GM12878 (cell line): ENCODE measurements at regions not wholly inside any gene's neighbourhood (a gene's known extent, or its start where the extent isn't known, plus 50 kb on each side); places are given as distances from the start of the nearest gene placed in this dataset.

Experiments
- ATAC-seq: fragments of 200-7000 bp; cut with Tn5 transposase; 3 replicates; pipeline ENCODE4 v1.9.1; 2020; ENCODE audit warnings: mild to moderate bottlenecking, moderate library complexity
- BruUV-seq: library from RNA; stranded (reverse); fragments of 400-500 nt; replicated peaks from 2 replicates; lab custom pipeline; 2021; lab: Mats Ljungman, UMichigan
- CTCF ChIA-PET: fragments of 300-600 bp; sonication (Branson Sonifier 250); formaldehyde crosslinking; extraction: SDS; loops from one replicate; lab custom pipeline; 2021; ENCODE audit warnings: inconsistent platforms; lab: Yijun Ruan, JAX
- POLR2A ChIA-PET: fragments of 350-600 bp; formaldehyde crosslinking; extraction: SDS; loops from one replicate; lab custom pipeline; 2021; ENCODE audit warnings: inconsistent platforms; lab: Charles Lee
- RAD21 ChIA-PET: fragments of 300-600 bp; sonication (Branson Sonifier 250); formaldehyde crosslinking; loops from one replicate; lab custom pipeline; 2023; ENCODE audit warnings: antibody characterized with exemption; ENCODE audit not compliant: unreplicated experiment; lab: Charles Lee
- SMC1A ChIA-PET: fragments of 300-600 bp; sonication (Branson Sonifier 250); formaldehyde crosslinking; loops from one replicate; lab custom pipeline; 2023; ENCODE audit not compliant: unreplicated experiment, uncharacterized antibody; lab: Charles Lee
- DNase-seq: peaks from one replicate; pipeline ENCODE4 v3.0.0-alpha.2; 2011; ENCODE audit warnings: low read depth, low spot score
- FAIRE-seq: peaks from 3 replicates; lab custom pipeline; 2011; peaks lifted over from hg19 to GRCh38; lab: Jason Lieb, UNC
- H2AFZ ChIP-seq: 2 replicates; pipeline ENCODE4 v1.6.0; 2011; ENCODE audit warnings: low read depth, low read length, control low read depth; ENCODE audit not compliant: control insufficient read depth
- H3K27ac ChIP-seq: 2 replicates; pipeline ENCODE4 v1.5.1; 2011; ENCODE audit warnings: control low read depth; ENCODE audit not compliant: control insufficient read depth, insufficient read depth
- H3K27me3 ChIP-seq, 2 experiments: replicated peaks in 1 of 2; 2 replicates each; pipeline versions ENCODE4 v1.6.0 to v1.6.1; 2011; ENCODE audit warnings: low read length in 1 of 2; ENCODE audit not compliant: control insufficient read depth in 2 of 2, insufficient read depth in 2 of 2
- H3K36me3 ChIP-seq, 2 experiments: 2 replicates each; pipeline ENCODE4 v1.5.1; 2011; ENCODE audit warnings: low read length in 1 of 2; ENCODE audit not compliant: control insufficient read depth in 2 of 2, insufficient read depth in 2 of 2
- H3K4me1 ChIP-seq: 2 replicates; pipeline ENCODE4 v1.6.1; 2011; ENCODE audit warnings: mild to moderate bottlenecking, low read length, moderate library complexity, mixed read lengths; ENCODE audit not compliant: control insufficient read depth, insufficient read depth
- H3K4me2 ChIP-seq: 2 replicates; pipeline ENCODE4 v1.6.0; 2011; ENCODE audit warnings: control low read depth; ENCODE audit not compliant: control insufficient read depth, insufficient read depth
- H3K4me3 ChIP-seq: fragments of 200-600 bp; sonication (generic); 2 replicates; pipeline ENCODE4 v1.5.1; 2016
- H3K79me2 ChIP-seq: 2 replicates; pipeline ENCODE4 v1.6.0; 2011; ENCODE audit warnings: low read length; ENCODE audit not compliant: control insufficient read depth, insufficient read depth
- H3K9ac ChIP-seq: 2 replicates; pipeline ENCODE4 v1.8.0; 2011; ENCODE audit warnings: low read length, control low read depth, mixed read lengths; ENCODE audit not compliant: control insufficient read depth, insufficient read depth
- H3K9me3 ChIP-seq: replicated peaks from 3 replicates; pipeline ENCODE4 v1.5.1; 2011; ENCODE audit warnings: mild to moderate bottlenecking, low read length; ENCODE audit not compliant: control insufficient read depth, insufficient read depth
- H4K20me1 ChIP-seq: 2 replicates; pipeline ENCODE4 v1.6.0; 2011; ENCODE audit not compliant: control insufficient read depth, insufficient read depth
- CBX5 ChIP-seq: sonication (generic); IDR thresholded peaks from 2 replicates; pipeline ENCODE4 v1.6.1; 2016; ENCODE audit warnings: low read depth, moderate library complexity, mild to moderate bottlenecking, inconsistent platforms
- E2F8 ChIP-seq: fragments of 450-650 bp; IDR thresholded peaks from 2 replicates; pipeline ENCODE4 v1.6.1; 2018; ENCODE audit warnings: mild to moderate bottlenecking, low read depth, moderate library complexity; ENCODE audit not compliant: partially characterized antibody
- HDAC6 ChIP-seq: fragments of 200-600 bp; sonication (generic); IDR thresholded peaks from one replicate; pipeline ENCODE4 v1.8.0; 2017; ENCODE audit warnings: antibody characterized with exemption; ENCODE audit not compliant: unreplicated experiment
- KDM1A ChIP-seq: fragments of 200-600 bp; sonication (generic); IDR thresholded peaks from 2 replicates; pipeline ENCODE4 v1.6.1; 2016; ENCODE audit warnings: borderline replicate concordance
- KLF5 ChIP-seq: fragments of 450-650 bp; IDR thresholded peaks from 2 replicates; pipeline ENCODE4 v1.6.1; 2014; ENCODE audit warnings: mild to moderate bottlenecking; ENCODE audit not compliant: partially characterized antibody
- LARP7 ChIP-seq: fragments of 450-650 bp; IDR thresholded peaks from 2 replicates; pipeline ENCODE4 v1.6.1; 2017; ENCODE audit warnings: mild to moderate bottlenecking
- MAX ChIP-seq: IDR thresholded peaks from 2 replicates; pipeline ENCODE4 v1.6.1; 2012; ENCODE audit warnings: low read depth, low read length, improper control_type of control experiment
- MEF2B ChIP-seq: fragments of 450-650 bp; IDR thresholded peaks from 2 replicates; pipeline ENCODE4 v1.6.1; 2018; ENCODE audit warnings: mild to moderate bottlenecking, moderate library complexity; ENCODE audit not compliant: partially characterized antibody, poor library complexity, severe bottlenecking
- MYC ChIP-seq: IDR thresholded peaks from 2 replicates; pipeline ENCODE4 v1.6.1; 2011; ENCODE audit warnings: mild to moderate bottlenecking, low read length, moderate library complexity, inconsistent platforms; ENCODE audit not compliant: insufficient read depth, insufficient replicate concordance, insufficient read length, severe bottlenecking
- NFYB ChIP-seq: IDR thresholded peaks from 2 replicates; pipeline ENCODE4 v1.6.1; 2011; ENCODE audit warnings: low read depth, mild to moderate bottlenecking, low read length, improper control_type of control experiment, moderate library complexity; ENCODE audit not compliant: insufficient read depth
- RB1 ChIP-seq: fragments of 450-650 bp; formaldehyde crosslinking; IDR thresholded peaks from 2 replicates; pipeline ENCODE4 v1.6.1; 2017; ENCODE audit warnings: mild to moderate bottlenecking, borderline replicate concordance
- SRF ChIP-seq, 2 experiments: IDR thresholded peaks; 2 replicates each; pipeline ENCODE4 v1.6.1; 2011; ENCODE audit warnings: low read depth in 2 of 2, low read length in 2 of 2, mild to moderate bottlenecking in 1 of 2, moderate library complexity in 1 of 2
- STAT1 ChIP-seq: fragments of 450-650 bp; conservative IDR thresholded peaks from 2 replicates; pipeline ENCODE4 v1.6.1; 2014; ENCODE audit warnings: antibody characterized with exemption, mild to moderate bottlenecking
- TARDBP ChIP-seq: IDR thresholded peaks from 2 replicates; pipeline ENCODE4 v1.6.1; 2016; ENCODE audit warnings: borderline replicate concordance
- USF1 ChIP-seq: IDR thresholded peaks from 2 replicates; pipeline ENCODE4 v1.6.1; 2011; ENCODE audit warnings: borderline replicate concordance, low read depth, mild to moderate bottlenecking, moderate library complexity, mixed read lengths, low read length; ENCODE audit not compliant: insufficient read depth; ENCODE audit errors: extremely low read length
- ZNF24 ChIP-seq: fragments of 450-650 bp; IDR thresholded peaks from 2 replicates; pipeline ENCODE4 v1.6.1; 2017; ENCODE audit warnings: antibody characterized with exemption, mild to moderate bottlenecking
- ZNF622 ChIP-seq: fragments of 450-650 bp; IDR thresholded peaks from 2 replicates; pipeline ENCODE4 v1.6.1; 2017; ENCODE audit warnings: mild to moderate bottlenecking, inconsistent platforms
- ZZZ3 ChIP-seq: IDR thresholded peaks from 2 replicates; pipeline ENCODE4 v1.6.1; 2011; ENCODE audit warnings: low read depth; ENCODE audit not compliant: control insufficient read depth, insufficient read length
- WGBS: methylation state at CpG from one replicate; pipeline ENCODE4 v1.1.6; 2016; ENCODE audit warnings: low lambda C conversion rate; ENCODE audit not compliant: insufficient replicate concordance, insufficient coverage; ENCODE audit errors: missing lambda C conversion rate; 5-methylcytosine and 5-hydroxymethylcytosine counted together
- in situ Hi-C: fragments of 300-500 bp; cut with MboI; formaldehyde crosslinking; loops from 9 replicates; pipeline ENCODE4 v1.14.3; 2018; ENCODE audit warnings: mixed read lengths
- intact Hi-C: fragments of 100-400 bp; cut with micrococcal nuclease; formaldehyde crosslinking; loops from one replicate; pipeline ENCODE4 v1.14.2; 2022; ENCODE audit not compliant: unreplicated experiment

GRCh38 chr1:94609619-94610018, 68.1 kb upstream of the F3 start:
- no peaks in the 10 kb centered on the region for H4K20me1 ChIP-seq
- ATAC-seq, result no peak
- no peaks in the 10 kb centered on the region; a peak in 1 of 4 replicates for H3K27me3 ChIP-seq
- ChIA-PET RAD21 (no interaction called here), CTCF (no interaction called here), POLR2A (no interaction called here), SMC1A (no interaction called here)
- H3K9me3 ChIP-seq, result no peaks in the 10 kb centered on the region
- no peaks in the 10 kb centered on the region for H3K36me3 ChIP-seq
- in situ Hi-C loops, result no loop called here
- no peak overlapping the region for H3K9ac ChIP-seq
- no peak for DNase-seq
- H2AFZ ChIP-seq, result no peak overlapping the region
- intact Hi-C loops, result no loop called here
- WGBS, result 67% methylated on average over 8 of the region's 8 CpGs
- BruUV-seq, result no TSS peak
- no peak for TF ChIP-seq ZNF622
- TF ChIP-seq MYC, result no peak
- no peak for TF ChIP-seq E2F8
- TF ChIP-seq RB1, result no peak
- TF ChIP-seq HDAC6, result no peak
- no peak for TF ChIP-seq MAX
- TF ChIP-seq CBX5, result no peak
- no peak for TF ChIP-seq ZNF24
- TF ChIP-seq USF1, result no peak
- no peak for TF ChIP-seq ZZZ3
- TF ChIP-seq NFYB, result no peak
- TF ChIP-seq SRF (IDR thresholded peaks at IDR 0.05; ENCODE audit: low read depth in 2 of 2, low read length in 2 of 2), result no peak
- no peak for TF ChIP-seq LARP7
- no peak for TF ChIP-seq MEF2B
- no peak for TF ChIP-seq STAT1
- no peak for TF ChIP-seq KLF5
- no peak for TF ChIP-seq TARDBP
- no peak for TF ChIP-seq KDM1A
- H3K4me1 ChIP-seq, result no peaks in the 10 kb centered on the region
- H3K4me2 ChIP-seq, result no peak overlapping the region
- no peak for FAIRE-seq
- no peak overlapping the region for H3K27ac ChIP-seq
- H3K79me2 ChIP-seq, result no peaks in the 10 kb centered on the region
- H3K4me3 ChIP-seq, result no peak overlapping the region
